ENCODE measurements at regions not wholly inside any gene's neighbourhood (a gene's known extent, or its start where the extent isn't known, plus 50 kb on each side); places are given as distances from the start of the nearest gene placed in this dataset.
A peak's percentile ranks its signal among the peaks of the same experiment; 100 is the strongest.

GRCh38 chr7:155889636-155890511 is 77.6 kb upstream of the SHH start:
- no peaks in the 10 kb centered on the region for H3K9me3 ChIP-seq (ENCODE audit: insufficient read depth, low read depth, low read length)
- H2AFZ ChIP-seq (ENCODE audit: low read depth, low read length) = no peak overlapping the region
- Mint-ChIP-seq H3K9me3 (ENCODE audit: unreplicated experiment) (peaks cover 4% of the 10 kb centered on the region), H3K4me3 (ENCODE audit: unreplicated experiment) (no peak overlapping the region), H3K4me1 (ENCODE audit: low read depth, unreplicated experiment) (peaks cover 7% of the 10 kb centered on the region), H3K27ac (ENCODE audit: unreplicated experiment) (no peak overlapping the region), H3K27me3 (ENCODE audit: low read depth, unreplicated experiment) (peaks cover 22% of the 10 kb centered on the region), H3K36me3 (ENCODE audit: low read depth, unreplicated experiment) (no peaks in the 10 kb centered on the region)
- H3K4me3 ChIP-seq (ENCODE audit: insufficient read depth, low read depth, low read length) = no peak overlapping the region
- peaks cover 12% of the 10 kb centered on the region for H3K4me1 ChIP-seq (ENCODE audit: insufficient read depth, low read length)
- no peak for TF ChIP-seq EZH2 (IDR thresholded peaks at IDR 0.05; ENCODE audit: insufficient read depth, low read length)
- H3K27me3 ChIP-seq (ENCODE audit: insufficient read depth, low read length) = no peaks in the 10 kb centered on the region
- H3K79me2 ChIP-seq (ENCODE audit: insufficient read depth, low read length) = no peaks in the 10 kb centered on the region
- no peak overlapping the region for H3K27ac ChIP-seq (ENCODE audit: low read depth, low read length)
- H3K36me3 ChIP-seq (ENCODE audit: insufficient read depth, low read length) = no peaks in the 10 kb centered on the region
- H3K4me2 ChIP-seq (ENCODE audit: low read length) = no peak overlapping the region
- no peaks in the 10 kb centered on the region for H4K20me1 ChIP-seq (ENCODE audit: insufficient read depth, low read length)
- no peak for DNase-seq (ENCODE audit: low read depth)
- H3K9ac ChIP-seq (ENCODE audit: low read length) = no peak overlapping the region
- no peak for FAIRE-seq

DNA sequence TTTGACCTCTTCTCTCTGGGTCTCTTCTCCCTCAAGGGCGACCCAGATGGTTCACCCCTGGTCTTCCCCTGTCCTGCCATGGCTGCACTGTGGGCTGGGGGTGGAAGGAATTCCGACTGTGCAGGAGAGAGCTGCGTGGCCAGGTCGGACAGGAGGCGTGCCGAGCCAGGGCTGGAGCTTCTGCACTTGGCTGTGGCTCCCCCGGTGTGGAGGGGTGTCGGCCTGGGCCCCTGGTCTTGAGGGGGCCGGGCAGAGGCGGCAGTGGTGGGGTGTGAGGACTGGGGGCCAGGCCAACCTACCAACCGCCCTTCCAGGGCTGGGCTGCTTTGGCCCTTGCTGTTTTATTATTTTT is 74.9 kb upstream of the SHH start:
- DNase-seq (ENCODE audit: low read depth) (no peak), FAIRE-seq (no peak)
- Histone ChIP-seq H4K20me1 (ENCODE audit: insufficient read depth, low read length) (no peaks in the 10 kb centered on the region), H3K4me1 (ENCODE audit: insufficient read depth, low read length) (peaks cover 16% of the 10 kb centered on the region), H3K27me3 (ENCODE audit: insufficient read depth, low read length) (no peaks in the 10 kb centered on the region), H3K9me3 (ENCODE audit: insufficient read depth, low read depth, low read length) (no peaks in the 10 kb centered on the region), H3K9ac (ENCODE audit: low read length) (no peak overlapping the region), H2AFZ (ENCODE audit: low read depth, low read length) (no peak overlapping the region), H3K36me3 (ENCODE audit: insufficient read depth, low read length) (no peaks in the 10 kb centered on the region), H3K27ac (ENCODE audit: low read depth, low read length) (no peak overlapping the region), H3K79me2 (ENCODE audit: insufficient read depth, low read length) (no peaks in the 10 kb centered on the region), H3K4me3 (ENCODE audit: insufficient read depth, low read depth, low read length) (no peak overlapping the region), H3K4me2 (ENCODE audit: low read length) (no peak overlapping the region)
- TF ChIP-seq EZH2 (IDR thresholded peaks at IDR 0.05; ENCODE audit: insufficient read depth, low read length) = no peak
- TF ChIP-seq CTCF (IDR thresholded peaks at IDR 0.05; ENCODE audit: insufficient read depth, low read depth, low read length) = no peak
- H3K36me3 Mint-ChIP-seq (ENCODE audit: low read depth, unreplicated experiment) = no peaks in the 10 kb centered on the region
- peaks cover 7% of the 10 kb centered on the region for H3K4me1 Mint-ChIP-seq (ENCODE audit: low read depth, unreplicated experiment)
- no peak overlapping the region for H3K4me3 Mint-ChIP-seq (ENCODE audit: unreplicated experiment)
- H3K9me3 Mint-ChIP-seq (ENCODE audit: unreplicated experiment) = peaks cover 2% of the 10 kb centered on the region
- H3K27me3 Mint-ChIP-seq (ENCODE audit: low read depth, unreplicated experiment) = peaks cover 10% of the 10 kb centered on the region
- H3K27ac Mint-ChIP-seq (ENCODE audit: unreplicated experiment) = no peak overlapping the region

GRCh38 chr7:155886391-155887173 is 74.3 kb upstream of the SHH start:
- FAIRE-seq (no peak), DNase-seq (ENCODE audit: low read depth) (no peak)
- no peak overlapping the region for H2AFZ ChIP-seq (ENCODE audit: low read depth, low read length)
- no peak overlapping the region for H3K4me3 ChIP-seq (ENCODE audit: insufficient read depth, low read depth, low read length)
- H4K20me1 ChIP-seq (ENCODE audit: insufficient read depth, low read length) = no peaks in the 10 kb centered on the region
- peaks cover 7% of the 10 kb centered on the region for H3K4me1 Mint-ChIP-seq (ENCODE audit: low read depth, unreplicated experiment)
- no peaks in the 10 kb centered on the region for H3K79me2 ChIP-seq (ENCODE audit: insufficient read depth, low read length)
- H3K36me3 Mint-ChIP-seq (ENCODE audit: low read depth, unreplicated experiment) = no peaks in the 10 kb centered on the region
- peaks cover 2% of the 10 kb centered on the region for H3K9me3 Mint-ChIP-seq (ENCODE audit: unreplicated experiment)
- H3K27ac ChIP-seq (ENCODE audit: low read depth, low read length) = peak overlapping the region; percentile 82
- H3K9ac ChIP-seq (ENCODE audit: low read length) = no peak overlapping the region
- TF ChIP-seq CTCF (IDR thresholded peaks at IDR 0.05; ENCODE audit: insufficient read depth, low read depth, low read length) (no peak), EZH2 (IDR thresholded peaks at IDR 0.05; ENCODE audit: insufficient read depth, low read length) (no peak)
- H3K4me2 ChIP-seq (ENCODE audit: low read length) = peak overlapping the region; percentile 85
- no peak overlapping the region for H3K4me3 Mint-ChIP-seq (ENCODE audit: unreplicated experiment)
- no peaks in the 10 kb centered on the region for H3K36me3 ChIP-seq (ENCODE audit: insufficient read depth, low read length)
- no peaks in the 10 kb centered on the region for H3K27me3 ChIP-seq (ENCODE audit: insufficient read depth, low read length)
- H3K27me3 Mint-ChIP-seq (ENCODE audit: low read depth, unreplicated experiment) = peaks cover 10% of the 10 kb centered on the region
- H3K4me1 ChIP-seq (ENCODE audit: insufficient read depth, low read length) = peaks cover 16% of the 10 kb centered on the region
- H3K9me3 ChIP-seq (ENCODE audit: insufficient read depth, low read depth, low read length) = no peaks in the 10 kb centered on the region
- H3K27ac Mint-ChIP-seq (ENCODE audit: unreplicated experiment) = no peak overlapping the region
